CD4-positive, CD25-positive, alpha-beta regulatory T cell (primary cell): ENCODE measurements at regions not wholly inside any gene's neighbourhood (a gene's known extent, or its start where the extent isn't known, plus 50 kb on each side); places are given as distances from the start of the nearest gene placed in this dataset.

ENCODE experiments used
- ATAC-seq, 2 donors: fragments of 150-1000 bp; cut with Tn5 transposase; one replicate each; pipeline ENCODE4 v1.10.0; 2021; ENCODE audit warnings: low read depth in 2 of 2, moderate number of reproducible peaks in 2 of 2, moderate library complexity in 1 of 2
- DNase-seq, 3 donors: peaks; one replicate each; pipeline versions ENCODE4 v3.0.0 to v3.0.0-alpha.2; 2012 to 2022; ENCODE audit warnings: mixed read lengths in 1 of 3
- H3K27ac ChIP-seq: one replicate; pipeline ENCODE4 v1.7.0; 2013; ENCODE audit warnings: mild to moderate bottlenecking, low read length; ENCODE audit not compliant: insufficient read depth, poor library complexity, severe bottlenecking
- H3K27me3 ChIP-seq: one replicate; pipeline ENCODE4 v1.7.0; 2013; ENCODE audit warnings: low read length; ENCODE audit not compliant: control insufficient read depth, insufficient read depth
- H3K36me3 ChIP-seq: one replicate; pipeline ENCODE4 v1.7.0; 2013; ENCODE audit warnings: mild to moderate bottlenecking, low read length, moderate library complexity; ENCODE audit not compliant: control insufficient read depth, insufficient read depth
- H3K4me1 ChIP-seq: 2 replicates; pipeline ENCODE4 v1.7.0; 2013; ENCODE audit warnings: mild to moderate bottlenecking, low read length; ENCODE audit not compliant: insufficient read depth, control insufficient read depth, poor library complexity, severe bottlenecking
- H3K4me3 ChIP-seq: one replicate; pipeline ENCODE4 v1.7.0; 2013; ENCODE audit warnings: low read depth, mild to moderate bottlenecking, low read length, moderate library complexity
- H3K9me3 ChIP-seq, 2 experiments: 1 replicate in 1 of 2; 2 replicates in 1 of 2; pipeline ENCODE4 v1.7.0; 2013; ENCODE audit warnings: low read length in 2 of 2, mild to moderate bottlenecking in 1 of 2, moderate library complexity in 1 of 2; ENCODE audit not compliant: control insufficient read depth in 2 of 2
- H3K27ac Mint-ChIP-seq, 3 donors: one replicate each; pipeline ENCODE4 v1.8.0; 2020 to 2022; ENCODE audit warnings: mild to moderate bottlenecking in 3 of 3, mixed read lengths in 3 of 3, moderate library complexity in 2 of 3
- H3K27me3 Mint-ChIP-seq: one replicate; pipeline ENCODE4 v1.8.0; 2022; ENCODE audit warnings: mild to moderate bottlenecking, mixed read lengths
- H3K36me3 Mint-ChIP-seq: one replicate; pipeline ENCODE4 v1.8.0; 2020; ENCODE audit warnings: mixed read lengths
- H3K4me1 Mint-ChIP-seq, 4 donors: one replicate each; pipeline ENCODE4 v1.8.0; 2020 to 2022; ENCODE audit warnings: mixed read lengths in 4 of 4, mild to moderate bottlenecking in 1 of 4
- H3K4me3 Mint-ChIP-seq, 4 donors: one replicate each; pipeline ENCODE4 v1.8.0; 2020 to 2022; ENCODE audit warnings: mild to moderate bottlenecking in 4 of 4, mixed read lengths in 4 of 4, moderate library complexity in 3 of 4
- H3K9me3 Mint-ChIP-seq, 7 donors: one replicate each; pipeline ENCODE4 v1.8.0; 2020 to 2022; ENCODE audit warnings: mixed read lengths in 7 of 7, mild to moderate bottlenecking in 3 of 7, moderate library complexity in 2 of 7

DNA sequence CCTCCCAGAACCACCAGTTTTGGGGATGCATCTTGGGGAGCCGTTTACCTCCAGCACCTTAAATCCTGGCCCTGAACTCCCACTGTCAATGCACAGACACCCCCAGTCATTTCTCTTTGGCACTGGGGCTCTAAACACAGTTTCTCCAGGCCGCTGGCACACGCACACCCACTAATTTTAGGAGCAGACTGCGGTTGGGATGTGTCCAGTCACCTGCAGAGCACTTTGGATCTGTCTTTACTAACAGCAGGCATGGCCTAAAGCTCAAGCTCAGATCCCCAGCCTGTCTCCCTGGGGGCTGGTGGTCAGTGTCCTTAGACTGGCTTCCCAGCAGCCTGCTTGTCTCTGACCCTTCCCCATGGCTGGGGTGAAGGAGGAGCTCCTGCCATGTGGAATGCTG lies 49.9 kb downstream of the SYNE3 start:
- no peaks in the 10 kb centered on the region for H3K27me3 ChIP-seq
- peak overlapping the region; percentile 56 for H3K27ac ChIP-seq
- ATAC-seq (no peak), DNase-seq (no peak)
- H3K9me3 ChIP-seq = no peaks in the 10 kb centered on the region
- H3K9me3 Mint-ChIP-seq = no peaks in the 10 kb centered on the region
- H3K4me1 Mint-ChIP-seq = peaks cover 7 to 65% (median 42%) of the 10 kb centered on the region in 4 donors
- H3K4me3 ChIP-seq = no peak overlapping the region
- H3K36me3 ChIP-seq = peaks cover 61% of the 10 kb centered on the region
- H3K4me1 ChIP-seq = peaks cover 48% of the 10 kb centered on the region
- no peaks in the 10 kb centered on the region for H3K27me3 Mint-ChIP-seq
- peaks cover 37% of the 10 kb centered on the region for H3K36me3 Mint-ChIP-seq
- H3K4me3 Mint-ChIP-seq = no peak overlapping the region
- H3K27ac Mint-ChIP-seq = peak overlapping the region; percentile 85 to 99 (median 92)

DNA sequence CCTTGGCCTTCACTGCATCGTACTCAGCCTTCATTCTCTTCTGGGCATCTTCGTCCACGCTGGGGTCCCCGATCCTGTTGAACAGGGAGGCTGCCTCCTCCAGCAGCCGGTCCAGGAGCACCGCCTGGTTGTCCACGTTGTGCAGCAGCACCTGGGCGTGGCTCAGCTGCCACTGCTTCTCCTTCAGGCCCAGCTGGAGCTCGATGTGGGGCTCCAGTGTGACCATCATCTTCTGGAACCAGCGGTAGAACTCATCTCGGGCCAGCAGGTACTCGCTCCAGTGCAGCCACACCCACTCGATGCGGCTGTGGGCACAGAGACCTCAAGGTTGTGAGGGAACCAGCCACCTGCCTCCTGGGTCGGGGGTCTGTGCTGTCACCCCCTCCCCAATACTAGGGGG lies 50.5 kb downstream of the SYNE3 start:
- Histone ChIP-seq H3K36me3 (peaks cover 61% of the 10 kb centered on the region), H3K27me3 (no peaks in the 10 kb centered on the region), H3K4me3 (no peak overlapping the region), H3K27ac (peak overlapping the region; percentile 56), H3K4me1 (peaks cover 53% of the 10 kb centered on the region), H3K9me3 (no peaks in the 10 kb centered on the region)
- Mint-ChIP-seq H3K36me3 (peaks cover 33% of the 10 kb centered on the region), H3K9me3 (no peaks in the 10 kb centered on the region), H3K4me1 (peaks cover 7 to 70% (median 45%) of the 10 kb centered on the region in 4 donors), H3K4me3 (peak overlapping the region in 1 of 4 donors; percentile 50), H3K27me3 (no peaks in the 10 kb centered on the region), H3K27ac (peak overlapping the region; percentile 92 to 99 (median 96))
- no peak for DNase-seq
- no peak for ATAC-seq

DNA sequence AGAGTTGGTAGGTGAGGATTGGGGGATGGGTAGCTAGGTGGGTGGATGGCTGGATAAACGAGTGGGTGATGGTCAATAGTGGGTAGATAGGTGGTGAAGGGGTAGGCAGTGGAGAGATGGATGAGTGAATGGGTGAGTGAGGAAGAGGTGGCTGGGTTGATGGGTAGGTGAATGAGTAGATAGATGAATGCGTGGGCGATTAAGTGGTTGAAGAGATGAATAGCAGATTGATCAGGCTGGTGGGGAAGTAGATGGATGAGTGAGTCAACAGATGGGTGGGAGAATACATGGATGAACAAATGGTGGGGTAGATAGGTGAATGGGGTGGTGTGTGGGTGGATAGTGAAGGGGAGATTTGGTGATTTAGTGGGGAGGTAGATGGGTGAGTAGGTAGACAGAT lies 51.1 kb downstream of the SYNE3 start:
- ATAC-seq (no peak), DNase-seq (no peak)
- Histone ChIP-seq H3K27ac (peak overlapping the region; percentile 84), H3K4me3 (no peak overlapping the region), H3K9me3 (no peaks in the 10 kb centered on the region), H3K36me3 (peaks cover 62% of the 10 kb centered on the region), H3K27me3 (no peaks in the 10 kb centered on the region), H3K4me1 (peaks cover 53% of the 10 kb centered on the region)
- no peaks in the 10 kb centered on the region for H3K27me3 Mint-ChIP-seq
- H3K36me3 Mint-ChIP-seq = peaks cover 38% of the 10 kb centered on the region
- peak overlapping the region; percentile 92 to 99 (median 96) for H3K27ac Mint-ChIP-seq
- no peaks in the 10 kb centered on the region for H3K9me3 Mint-ChIP-seq
- peak overlapping the region in 1 of 4 donors; percentile 66 for H3K4me3 Mint-ChIP-seq
- H3K4me1 Mint-ChIP-seq = peaks cover 7 to 75% (median 49%) of the 10 kb centered on the region in 4 donors

DNA sequence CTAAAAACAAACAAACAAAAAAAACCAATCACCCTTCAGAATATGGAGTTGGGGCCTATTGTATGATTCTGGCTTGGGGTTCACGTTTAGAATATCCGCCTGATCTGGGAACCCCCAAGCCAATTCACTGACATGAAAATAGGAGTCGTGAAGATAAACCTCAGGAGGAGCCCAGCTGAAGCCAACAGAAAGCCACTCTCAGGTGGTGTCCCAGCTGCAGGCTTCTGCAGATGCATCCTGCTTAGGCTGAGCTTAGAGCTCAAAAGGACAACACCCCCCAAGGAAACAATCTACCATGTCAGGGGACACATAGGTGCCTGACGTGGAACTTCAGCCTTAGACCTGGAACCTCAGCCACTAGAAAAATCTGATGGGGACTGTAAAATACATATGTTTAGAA lies 51.9 kb downstream of the SYNE3 start:
- Histone ChIP-seq H3K9me3 (no peaks in the 10 kb centered on the region), H3K4me3 (peak overlapping the region; percentile 4), H3K27ac (peak overlapping the region; percentile 84), H3K27me3 (no peaks in the 10 kb centered on the region), H3K4me1 (peaks cover 53% of the 10 kb centered on the region), H3K36me3 (peaks cover 54% of the 10 kb centered on the region)
- no peaks in the 10 kb centered on the region for H3K9me3 Mint-ChIP-seq
- H3K27me3 Mint-ChIP-seq = no peaks in the 10 kb centered on the region
- peak overlapping the region; percentile 62 to 83 (median 65) for H3K4me3 Mint-ChIP-seq
- peaks cover 7 to 73% (median 48%) of the 10 kb centered on the region in 4 donors for H3K4me1 Mint-ChIP-seq
- H3K36me3 Mint-ChIP-seq = peaks cover 32% of the 10 kb centered on the region
- peak in 2 of 3 donors; percentile 23 to 49 for DNase-seq
- H3K27ac Mint-ChIP-seq = peak overlapping the region; percentile 92 to 99 (median 96)
- no peak for ATAC-seq

DNA sequence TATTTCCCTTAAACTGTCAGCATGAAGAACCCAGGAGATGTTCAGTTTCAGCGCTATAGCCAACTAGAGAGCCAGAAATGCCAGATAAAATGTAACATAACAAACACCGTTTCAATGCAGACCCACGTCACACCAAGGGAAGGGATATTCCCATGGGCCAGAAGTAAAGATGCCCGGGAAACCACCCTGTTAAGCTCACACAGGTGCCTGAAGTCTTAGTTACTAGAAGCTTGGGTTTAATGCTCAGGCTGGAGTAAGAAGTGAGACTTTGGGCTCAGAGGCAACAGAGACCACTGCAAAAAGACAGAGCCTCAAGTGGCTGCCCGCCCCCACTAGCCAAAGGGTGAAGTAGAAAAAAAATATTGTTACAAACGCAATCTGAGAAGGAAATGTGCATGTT lies 52.3 kb downstream of the SYNE3 start:
- no peaks in the 10 kb centered on the region for H3K27me3 Mint-ChIP-seq
- no peak for DNase-seq
- H3K9me3 Mint-ChIP-seq = no peaks in the 10 kb centered on the region
- peak overlapping the region; percentile 84 for H3K27ac ChIP-seq
- no peaks in the 10 kb centered on the region for H3K9me3 ChIP-seq
- H3K4me1 Mint-ChIP-seq = peaks cover 7 to 76% (median 51%) of the 10 kb centered on the region in 4 donors
- H3K27me3 ChIP-seq = no peaks in the 10 kb centered on the region
- peak overlapping the region; percentile 4 for H3K4me3 ChIP-seq
- H3K4me3 Mint-ChIP-seq = peak overlapping the region in 3 of 4 donors; percentile 62 to 85 (median 83)
- no peak for ATAC-seq
- peaks cover 56% of the 10 kb centered on the region for H3K36me3 ChIP-seq
- H3K36me3 Mint-ChIP-seq = peaks cover 32% of the 10 kb centered on the region
- peaks cover 53% of the 10 kb centered on the region for H3K4me1 ChIP-seq
- peak overlapping the region; percentile 92 to 99 (median 96) for H3K27ac Mint-ChIP-seq

DNA sequence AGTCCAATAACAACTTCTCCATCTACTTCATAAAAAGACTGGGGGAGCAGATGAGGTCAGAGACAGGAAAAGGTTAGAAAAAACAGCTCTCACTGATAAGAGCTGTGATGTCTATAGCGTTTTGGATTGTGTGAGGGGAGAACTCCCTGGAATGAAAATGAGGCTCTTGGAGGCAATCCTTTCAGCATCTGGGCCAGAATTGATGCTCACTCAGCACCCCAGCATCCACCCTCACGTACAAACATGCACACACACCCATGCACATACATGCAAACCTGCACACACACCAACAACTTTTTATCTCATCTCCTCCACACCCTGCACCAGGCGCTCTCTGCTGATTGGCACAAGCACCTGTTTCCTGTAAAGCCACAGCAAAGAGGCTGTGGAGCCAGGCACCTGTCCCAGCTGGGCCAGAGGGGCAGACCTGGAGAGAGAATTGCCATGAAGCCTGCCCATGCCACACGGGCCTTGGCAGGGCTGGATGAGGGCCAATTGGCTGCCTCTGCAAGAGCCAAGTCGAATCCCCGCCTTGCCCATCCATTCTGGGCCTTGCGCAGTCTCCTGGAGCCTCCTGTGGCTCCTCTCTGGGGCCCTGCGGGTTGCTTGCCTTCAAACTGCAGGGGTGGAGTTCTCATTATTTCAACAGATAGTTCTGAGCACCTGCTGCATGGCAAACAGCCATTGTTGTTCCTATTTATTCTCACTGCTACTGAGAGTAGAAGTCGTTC lies 53.1 kb downstream of the SYNE3 start:
- peaks cover 7 to 79% (median 54%) of the 10 kb centered on the region in 4 donors for H3K4me1 Mint-ChIP-seq

DNA sequence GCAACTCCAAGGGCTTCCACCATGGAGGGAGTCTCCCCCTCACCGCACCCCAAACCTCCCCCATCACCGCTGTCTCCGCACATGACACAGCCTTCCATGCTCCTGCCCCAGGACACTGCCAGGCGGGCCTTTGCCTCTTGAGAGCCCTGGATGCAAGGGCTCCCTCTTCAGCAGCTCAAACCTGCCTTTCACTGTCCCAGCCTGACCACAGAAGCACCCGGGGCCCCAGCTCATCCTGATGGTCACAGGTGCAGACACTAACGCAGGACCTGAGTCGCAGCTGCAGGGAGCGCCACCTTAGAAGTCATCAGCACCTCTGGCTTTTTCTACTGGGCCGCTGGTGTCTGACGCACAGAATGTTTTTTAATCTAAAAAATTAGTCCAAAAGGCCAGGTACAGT lies 54.0 kb downstream of the SYNE3 start:
- DNase-seq = no peak
- H3K4me1 Mint-ChIP-seq = peaks cover 7 to 83% (median 56%) of the 10 kb centered on the region in 4 donors

More for the DNA sequence above, 53.1 kb downstream of the SYNE3 start:
- Histone ChIP-seq H3K36me3 (peaks cover 55% of the 10 kb centered on the region), H3K4me3 (peak overlapping the region; percentile 58), H3K9me3 (no peaks in the 10 kb centered on the region), H3K4me1 (peaks cover 53% of the 10 kb centered on the region), H3K27ac (peak overlapping the region; percentile 84), H3K27me3 (no peaks in the 10 kb centered on the region)
- peak overlapping the region; percentile 27 to 85 (median 72) for H3K4me3 Mint-ChIP-seq
- no peaks in the 10 kb centered on the region for H3K27me3 Mint-ChIP-seq
- ATAC-seq (peak; percentile 80 to 82), DNase-seq (peak in 2 of 3 donors; percentile 76 to 85)
- peak overlapping the region; percentile 92 to 99 (median 96) for H3K27ac Mint-ChIP-seq
- H3K36me3 Mint-ChIP-seq = peaks cover 28% of the 10 kb centered on the region
- no peaks in the 10 kb centered on the region for H3K9me3 Mint-ChIP-seq

More for the DNA sequence above, 54.0 kb downstream of the SYNE3 start:
- Mint-ChIP-seq H3K27ac (peak overlapping the region; percentile 92 to 99 (median 96)), H3K4me3 (peak overlapping the region in 3 of 4 donors; percentile 61 to 85 (median 83)), H3K36me3 (peaks cover 27% of the 10 kb centered on the region), H3K9me3 (no peaks in the 10 kb centered on the region), H3K27me3 (no peaks in the 10 kb centered on the region)
- no peak overlapping the region for H3K4me3 ChIP-seq
- peak overlapping the region; percentile 84 for H3K27ac ChIP-seq
- H3K36me3 ChIP-seq = peaks cover 50% of the 10 kb centered on the region
- H3K27me3 ChIP-seq = no peaks in the 10 kb centered on the region
- no peaks in the 10 kb centered on the region for H3K9me3 ChIP-seq
- no peak for ATAC-seq
- peaks cover 53% of the 10 kb centered on the region for H3K4me1 ChIP-seq
